ENCODE measurements at regions not wholly inside any gene's neighbourhood (a gene's known extent, or its start where the extent isn't known, plus 50 kb on each side); places are given as distances from the start of the nearest gene placed in this dataset.

DNA sequence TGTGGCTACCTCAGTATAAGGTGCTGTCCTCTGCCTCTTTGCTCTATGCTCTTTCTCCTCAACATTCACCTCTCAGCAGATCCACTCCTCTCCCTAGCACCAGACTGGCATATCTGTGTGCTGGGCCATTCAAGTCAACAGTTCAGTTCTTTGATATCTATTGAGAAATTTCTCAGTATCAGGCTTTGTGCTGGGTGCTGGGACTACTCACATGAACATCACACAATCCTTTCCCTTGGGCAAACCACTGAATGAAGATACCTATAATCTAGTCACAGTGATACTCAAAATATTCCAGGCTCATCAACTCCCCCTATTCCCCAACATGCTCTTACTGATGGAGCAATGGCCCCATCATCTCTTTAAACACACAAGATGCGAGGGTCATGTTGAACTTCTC is 120.8 kb downstream of the RPL22L1 start:
- no peak for DNase-seq (ENCODE audit: low read depth, low spot score)
- no peaks in the 10 kb centered on the region for H4K20me1 ChIP-seq (replicated peaks; ENCODE audit: control insufficient read depth, extremely low read depth, insufficient read depth, low read length)
- peak overlapping the region; percentile 95 for H3K27ac ChIP-seq (ENCODE audit: insufficient read depth, low read depth, low read length)
- POLR2A ChIA-PET = no interaction called here
- no peak overlapping the region for H3K4me3 ChIP-seq (replicated peaks in 1 of 3; ENCODE audit: insufficient read depth in 1 of 3, low read depth in 1 of 3, low read length in 3 of 3)
- dilution Hi-C loops (cut with MboI; ENCODE audit: extremely low pct_ligation_motif_present, low sequenced_read_pairs) (no loop called here), intact Hi-C loops (cut with micrococcal nuclease) (loop anchor here (5.0 kb wide), 1 partner anchor 227 kb away; no protein-coding TSS in a partner anchor)
- H3K4me2 ChIP-seq (ENCODE audit: insufficient read depth, low read length) = no peak overlapping the region
- FAIRE-seq = no peak
- H3K79me2 ChIP-seq (ENCODE audit: control insufficient read depth, insufficient read depth, low read length) = no peaks in the 10 kb centered on the region
- CTCF ChIA-PET = interaction anchor here (1.4 kb wide), 1 partner anchor 318 kb away, joined by 4 read pairs; no protein-coding TSS in a partner anchor
- no peaks in the 10 kb centered on the region for H3K36me3 ChIP-seq (ENCODE audit: control insufficient read depth in 2 of 2, extremely low read depth in 1 of 2, insufficient read depth in 2 of 2, low read length in 2 of 2)
- peaks cover 85% of the 10 kb centered on the region for H3K4me1 ChIP-seq (ENCODE audit: control insufficient read depth, extremely low read depth, insufficient read depth, low read length)
- no peaks in the 10 kb centered on the region for H3K9me1 ChIP-seq (replicated peaks; ENCODE audit: control insufficient read depth, extremely low read depth, insufficient read depth, low read length)
- TF ChIP-seq FOS (IDR thresholded peaks at IDR 0.05; ENCODE audit: borderline replicate concordance, insufficient read depth, low read length) = no peak
- TF ChIP-seq, protein P1, sequence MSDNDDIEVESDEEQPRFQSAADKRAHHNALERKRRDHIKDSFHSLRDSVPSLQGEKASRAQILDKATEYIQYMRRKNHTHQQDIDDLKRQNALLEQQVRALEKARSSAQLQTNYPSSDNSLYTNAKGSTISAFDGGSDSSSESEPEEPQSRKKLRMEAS (IDR thresholded peaks at IDR 0.05; ENCODE audit: insufficient read depth, insufficient read length) = no peak
- no peak for TF ChIP-seq JUN (IDR thresholded peaks at IDR 0.05; ENCODE audit: borderline replicate concordance, insufficient read depth, insufficient read length, low read depth)
- no peak for TF ChIP-seq EZH2 (IDR thresholded peaks at IDR 0.05; ENCODE audit: borderline replicate concordance, low read depth, low read length, severe bottlenecking)
- TF ChIP-seq GATA2 (IDR thresholded peaks at IDR 0.05; ENCODE audit: insufficient read depth, insufficient read length, low read depth, low read length) = no peak
- TF ChIP-seq, protein P2, sequence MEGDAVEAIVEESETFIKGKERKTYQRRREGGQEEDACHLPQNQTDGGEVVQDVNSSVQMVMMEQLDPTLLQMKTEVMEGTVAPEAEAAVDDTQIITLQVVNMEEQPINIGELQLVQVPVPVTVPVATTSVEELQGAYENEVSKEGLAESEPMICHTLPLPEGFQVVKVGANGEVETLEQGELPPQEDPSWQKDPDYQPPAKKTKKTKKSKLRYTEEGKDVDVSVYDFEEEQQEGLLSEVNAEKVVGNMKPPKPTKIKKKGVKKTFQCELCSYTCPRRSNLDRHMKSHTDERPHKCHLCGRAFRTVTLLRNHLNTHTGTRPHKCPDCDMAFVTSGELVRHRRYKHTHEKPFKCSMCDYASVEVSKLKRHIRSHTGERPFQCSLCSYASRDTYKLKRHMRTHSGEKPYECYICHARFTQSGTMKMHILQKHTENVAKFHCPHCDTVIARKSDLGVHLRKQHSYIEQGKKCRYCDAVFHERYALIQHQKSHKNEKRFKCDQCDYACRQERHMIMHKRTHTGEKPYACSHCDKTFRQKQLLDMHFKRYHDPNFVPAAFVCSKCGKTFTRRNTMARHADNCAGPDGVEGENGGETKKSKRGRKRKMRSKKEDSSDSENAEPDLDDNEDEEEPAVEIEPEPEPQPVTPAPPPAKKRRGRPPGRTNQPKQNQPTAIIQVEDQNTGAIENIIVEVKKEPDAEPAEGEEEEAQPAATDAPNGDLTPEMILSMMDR (IDR thresholded peaks at IDR 0.05; ENCODE audit: extremely low read depth in 1 of 2, insufficient read depth in 1 of 2, low read depth in 1 of 2, low read length in 2 of 2) = no peak
- TF ChIP-seq POLR2AphosphoS5 (IDR thresholded peaks at IDR 0.05; ENCODE audit: insufficient read depth, low read depth, low read length) = no peak
- no peak for TF ChIP-seq POLR2A (IDR thresholded peaks at IDR 0.05; ENCODE audit: low read depth, low read length)
- no peak for TF ChIP-seq MYC (IDR thresholded peaks at IDR 0.05; ENCODE audit: low read depth, low read length)
- no peaks in the 10 kb centered on the region for H3K27me3 ChIP-seq (ENCODE audit: control insufficient read depth in 2 of 2, insufficient read depth in 2 of 2, low read length in 2 of 2)
- H2AFZ ChIP-seq (ENCODE audit: low read depth, low read length) = no peak overlapping the region
- BruUV-seq (replicated peaks) = no TSS peak
- H3K9ac ChIP-seq (replicated peaks; ENCODE audit: extremely low read depth, insufficient read depth, low read length) = no peak overlapping the region
- no peaks in the 10 kb centered on the region for H3K9me3 ChIP-seq (replicated peaks; ENCODE audit: control insufficient read depth, insufficient read depth, low read length)
